Stimulated activated naive CD4-positive, alpha-beta T cell (primary cell): ENCODE measurements at regions not wholly inside any gene's neighbourhood (a gene's known extent, or its start where the extent isn't known, plus 50 kb on each side); places are given as distances from the start of the nearest gene placed in this dataset.
"Not testable (repeated sequence)": the region's sequence is repeated elsewhere in the genome, so short reads cannot be mapped to it uniquely, and the experiment has no call there.

Experiments used
- DNase-seq, 6 experiments: peaks; one replicate each; lab custom pipeline; 2025; lab: John Stamatoyannopoulos, UW

- no peak for DNase-seq
Measured at GRCh38 chr2:226475650-226476049, 324.0 kb downstream of the IRS1 start.

- DNase-seq = no peak
Measured at GRCh38 chr2:226474131-226474530, 325.5 kb downstream of the IRS1 start.

- no peak for DNase-seq
Measured at GRCh38 chr2:226471987-226472470, 327.6 kb downstream of the IRS1 start.

GRCh38 chr2:226467633-226468032, 332.0 kb downstream of the IRS1 start:
- DNase-seq = no peak

GRCh38 chr2:226467221-226467620, 332.4 kb downstream of the IRS1 start:
- DNase-seq = no peak

GRCh38 chr2:226466589-226466988, 333.0 kb downstream of the IRS1 start:
- no peak for DNase-seq

GRCh38 chr2:226466124-226466523, 333.5 kb downstream of the IRS1 start:
- DNase-seq = no peak

- DNase-seq = no peak
Measured at GRCh38 chr2:226464380-226464779, 335.2 kb downstream of the IRS1 start.

- DNase-seq = no peak
Measured at GRCh38 chr2:226463154-226463553, 336.5 kb downstream of the IRS1 start.

GRCh38 chr2:226461981-226462380, 337.6 kb downstream of the IRS1 start:
- DNase-seq = no peak

- not testable (repeated sequence) for DNase-seq
Measured at GRCh38 chr2:226456144-226456543, 343.5 kb downstream of the IRS1 start.

GRCh38 chr2:226452768-226453167, 346.9 kb downstream of the IRS1 start:
- no peak for DNase-seq

- no peak for DNase-seq
Measured at GRCh38 chr2:226451486-226451885, 348.1 kb downstream of the IRS1 start.

GRCh38 chr2:226450141-226450540, 349.5 kb downstream of the IRS1 start:
- DNase-seq = no peak

GRCh38 chr2:226447338-226448300, 352.0 kb downstream of the IRS1 start:
- no peak for DNase-seq

- DNase-seq = no peak
Measured at GRCh38 chr2:226446406-226447001, 353.1 kb downstream of the IRS1 start.

- no peak for DNase-seq
Measured at GRCh38 chr2:226445216-226445861, 354.3 kb downstream of the IRS1 start.

GRCh38 chr2:226443112-226443511, 356.5 kb downstream of the IRS1 start:
- no peak for DNase-seq

GRCh38 chr2:226440127-226440918, 359.3 kb downstream of the IRS1 start:
- no peak for DNase-seq

GRCh38 chr2:226439337-226439736, 360.3 kb downstream of the IRS1 start:
- no peak for DNase-seq

GRCh38 chr2:226435146-226435545, 364.5 kb downstream of the IRS1 start:
- no peak for DNase-seq

GRCh38 chr2:226434702-226435101, 364.9 kb downstream of the IRS1 start:
- no peak for DNase-seq
